GM19438 (cell line): ENCODE measurements at regions not wholly inside any gene's neighbourhood (a gene's known extent, or its start where the extent isn't known, plus 50 kb on each side); places are given as distances from the start of the nearest gene placed in this dataset.
"Not testable (repeated sequence)": the region's sequence is repeated elsewhere in the genome, so short reads cannot be mapped to it uniquely, and the experiment has no call there.

Source experiments
- ATAC-seq: cut with Tn5 transposase; IDR thresholded peaks from one replicate; pipeline ENCODE4 v1.9.1; 2021; ENCODE audit warnings: low read depth; ENCODE audit not compliant: unreplicated experiment

DNA sequence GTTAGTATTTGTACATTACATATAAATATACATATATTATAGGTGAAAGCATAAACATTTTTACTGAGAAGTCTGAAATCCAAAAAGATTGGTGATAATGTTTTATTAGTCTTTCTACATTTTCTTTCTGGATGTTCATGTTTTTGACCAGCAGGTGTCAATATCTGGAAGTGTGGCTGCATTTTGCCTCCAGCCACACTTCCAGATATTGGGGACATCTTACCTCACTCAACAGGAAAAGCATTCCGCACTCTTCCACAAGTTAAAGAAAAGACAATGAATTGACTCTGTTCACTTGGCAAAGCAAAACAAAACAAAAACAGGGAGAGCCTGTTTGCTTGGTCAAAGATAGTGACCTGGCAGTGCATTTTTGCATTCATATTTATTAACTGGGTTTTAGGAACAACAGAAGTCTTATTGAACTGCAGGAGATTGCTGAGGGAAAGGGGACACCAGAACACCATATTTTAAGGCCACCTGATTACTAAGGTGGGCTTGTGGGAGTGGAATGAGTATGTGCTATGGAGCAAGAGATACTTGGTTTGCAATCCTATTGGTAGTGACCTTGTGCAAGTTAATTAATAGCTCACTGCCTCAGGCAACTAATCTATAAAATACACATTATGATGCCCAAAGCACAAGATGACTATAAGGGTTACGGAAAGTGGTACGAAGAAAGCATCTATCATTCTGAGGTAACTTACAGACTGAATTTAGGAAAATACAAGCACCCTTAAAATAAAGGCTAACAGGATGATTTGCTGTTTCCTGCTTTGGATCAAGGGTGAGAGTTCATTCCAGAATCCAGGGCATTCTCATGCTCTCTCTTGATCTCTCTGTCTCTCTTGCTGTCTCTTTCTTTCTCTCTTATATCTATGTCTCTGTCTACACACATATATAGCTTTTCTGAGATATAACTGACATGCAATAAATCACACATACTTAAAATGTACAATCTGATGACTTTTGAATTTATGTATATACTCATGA is 389.9 kb upstream of the EMCN start:
- ATAC-seq: no peak

DNA sequence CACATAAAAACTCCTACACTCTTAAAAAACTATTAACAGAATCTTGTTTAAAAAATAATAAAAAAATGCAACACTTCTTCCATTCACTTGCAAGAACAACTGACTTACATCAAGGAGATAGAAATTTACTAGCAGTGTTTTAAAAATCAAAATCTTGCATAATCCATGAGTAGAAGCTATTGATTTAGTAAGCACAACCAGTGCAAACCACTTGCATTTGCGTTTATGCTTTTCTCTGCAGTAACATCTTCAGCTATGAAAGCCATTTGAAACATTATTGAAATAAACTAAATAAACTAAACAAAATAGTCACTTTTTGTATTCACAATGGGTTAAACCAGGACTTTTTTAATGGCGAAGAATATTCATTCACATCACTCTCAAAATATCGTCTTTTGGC is 389.2 kb upstream of the EMCN start:
- ATAC-seq: no peak

GRCh38 chr4:100900945-100901344 is 383.1 kb upstream of the EMCN start:
- not testable (repeated sequence) for ATAC-seq

DNA sequence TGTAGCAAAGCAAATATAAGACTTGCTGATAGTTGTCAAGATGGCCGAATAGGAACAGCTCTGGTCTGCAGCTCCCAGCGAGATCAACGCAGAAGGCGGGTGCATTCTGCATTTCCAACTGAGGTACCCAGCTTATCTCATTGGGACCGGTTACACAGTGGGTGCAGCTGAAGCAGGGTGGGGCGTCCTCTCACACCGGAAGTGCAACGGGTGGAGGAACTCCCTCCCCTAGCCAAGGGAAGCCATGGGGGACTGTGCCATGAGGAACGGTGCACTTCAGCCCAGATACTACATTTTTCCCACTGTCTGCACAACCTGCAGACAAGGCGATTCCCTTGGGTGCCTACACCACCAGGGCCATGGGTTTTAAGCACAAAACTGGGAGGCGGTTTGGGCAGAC is 382.3 kb upstream of the EMCN start:
- ATAC-seq: no peak

DNA sequence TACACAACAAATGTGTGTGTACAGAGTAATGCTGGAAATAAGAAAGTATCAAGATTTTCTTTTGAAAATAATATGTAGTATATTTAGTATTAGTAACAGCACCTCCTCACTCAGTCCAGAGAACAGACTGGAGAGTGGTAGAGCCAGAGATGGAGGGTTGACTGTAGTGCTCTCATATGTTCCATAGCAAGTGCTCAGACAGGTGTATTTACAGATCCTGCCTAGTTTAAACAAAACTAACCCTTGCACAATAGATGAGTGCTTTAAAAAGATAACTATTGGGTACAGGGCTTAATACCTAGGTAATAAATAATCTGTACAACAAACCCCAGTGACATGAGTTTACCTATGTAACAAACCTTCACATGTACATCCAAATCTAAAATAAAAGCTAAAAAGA is 381.0 kb upstream of the EMCN start:
- ATAC-seq: no peak

- peak; percentile 91 for ATAC-seq
Observed at GRCh38 chr4:100895556-100896197, 377.9 kb upstream of the EMCN start.

DNA sequence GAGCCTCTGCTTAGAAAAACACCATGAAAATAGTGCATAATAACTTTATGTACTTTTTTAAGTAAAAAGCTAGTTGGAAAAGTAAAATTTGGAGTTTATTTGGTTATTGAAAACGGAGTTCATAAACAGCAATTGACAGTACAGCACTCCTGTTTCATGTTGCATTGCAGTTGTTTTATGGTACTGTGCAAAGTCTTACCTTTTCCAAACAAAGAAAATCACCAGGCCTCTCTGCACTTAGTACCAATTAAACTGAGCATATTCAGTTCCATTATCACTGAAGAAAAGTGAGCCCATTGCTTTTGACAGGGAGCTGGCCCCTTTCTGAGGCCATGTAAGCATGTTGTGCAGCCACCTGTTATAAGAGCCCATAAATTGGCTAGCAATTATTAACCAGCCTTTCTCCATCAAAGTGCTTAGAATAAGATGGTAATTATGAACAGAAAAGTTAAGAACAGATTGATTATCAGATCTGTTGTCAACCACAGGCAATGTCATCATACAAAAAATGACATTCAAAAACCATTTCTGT is 376.6 kb upstream of the EMCN start:
- ATAC-seq: no peak

DNA sequence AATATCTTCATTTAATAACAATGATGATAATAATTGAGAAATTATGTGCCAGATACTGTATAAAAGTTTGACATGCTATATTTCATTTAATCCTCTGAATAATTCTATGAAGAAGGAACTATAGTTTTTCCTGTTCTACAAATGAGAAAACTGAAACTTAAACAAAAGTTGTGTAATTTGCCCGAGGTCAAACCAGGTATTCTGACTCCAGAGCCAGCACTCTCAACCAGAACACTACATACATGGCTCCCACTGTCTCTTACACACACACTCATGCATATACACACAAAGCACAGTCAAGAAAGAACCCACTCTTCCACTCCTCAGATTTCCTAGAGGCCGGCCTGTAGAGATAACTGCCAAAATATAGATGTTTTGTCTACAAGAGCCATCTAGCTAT is 374.0 kb upstream of the EMCN start:
- ATAC-seq: no peak

- ATAC-seq: no peak
Observed at GRCh38 chr4:100889898-100890297, 372.1 kb upstream of the EMCN start.

- ATAC-seq: no peak
Observed at GRCh38 chr4:100889401-100889800, 371.6 kb upstream of the EMCN start.

- ATAC-seq: no peak
Observed at GRCh38 chr4:100882661-100883060, 364.8 kb upstream of the EMCN start.

DNA sequence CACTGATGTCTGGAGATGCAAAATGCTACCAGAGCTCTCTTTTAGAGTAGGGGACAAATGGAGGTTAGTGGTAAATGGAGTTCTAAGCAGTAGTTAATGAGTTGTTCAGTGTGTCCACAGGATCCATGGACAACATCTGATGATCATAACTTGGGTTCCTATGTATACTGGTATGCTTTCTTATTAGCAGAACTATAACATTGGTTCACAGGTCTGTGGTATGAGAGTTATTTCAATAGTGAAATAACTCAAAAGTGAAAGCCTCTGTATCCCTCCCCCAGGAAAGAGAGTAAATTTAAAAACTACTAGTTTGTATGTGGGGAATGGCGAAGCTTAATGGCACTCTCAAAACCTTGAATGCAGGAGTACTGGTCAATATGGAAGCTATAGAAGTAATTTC is 363.5 kb upstream of the EMCN start:
- ATAC-seq: no peak

DNA sequence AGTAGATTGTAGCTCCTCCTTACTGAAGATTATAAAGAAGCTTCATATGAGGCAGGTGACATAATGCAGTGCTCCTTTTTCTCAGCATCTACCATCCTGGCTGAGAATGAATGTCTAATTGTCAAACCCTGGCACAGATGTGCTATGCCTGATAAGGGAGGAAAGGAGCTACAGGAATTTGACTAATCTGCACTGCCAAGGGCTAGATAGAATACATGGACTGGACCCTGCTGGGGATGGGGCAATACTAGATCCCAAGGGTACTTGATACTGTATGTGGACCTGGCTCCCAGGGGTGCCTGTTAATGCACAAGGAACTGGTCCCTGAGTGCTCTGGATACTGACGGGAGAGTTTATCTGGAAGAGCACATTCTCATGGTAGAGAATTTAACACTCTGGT is 362.2 kb upstream of the EMCN start:
- ATAC-seq: no peak

GRCh38 chr4:100879471-100879870 is 361.6 kb upstream of the EMCN start:
- ATAC-seq: no peak

DNA sequence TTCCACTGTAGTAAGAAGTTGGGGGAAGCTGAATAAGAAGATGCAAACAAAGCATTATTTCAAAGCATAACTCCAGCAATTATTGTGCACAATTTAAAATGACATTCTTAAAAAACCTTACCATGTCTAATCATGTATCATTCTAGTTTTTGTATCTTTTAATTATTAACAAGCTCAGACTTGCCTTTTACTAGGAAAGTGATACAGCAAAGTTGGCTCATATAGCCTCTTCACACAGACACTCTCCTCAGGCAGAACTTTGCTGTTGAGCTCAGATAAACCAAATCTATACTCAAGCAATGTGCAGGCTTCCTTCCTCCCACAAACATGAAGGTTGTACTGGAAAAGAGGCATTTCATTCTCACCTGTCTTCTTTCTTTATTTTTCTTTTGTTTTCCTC is 358.7 kb upstream of the EMCN start:
- no peak for ATAC-seq

- ATAC-seq: no peak
Observed at GRCh38 chr4:100875296-100876068, 357.7 kb upstream of the EMCN start.

DNA sequence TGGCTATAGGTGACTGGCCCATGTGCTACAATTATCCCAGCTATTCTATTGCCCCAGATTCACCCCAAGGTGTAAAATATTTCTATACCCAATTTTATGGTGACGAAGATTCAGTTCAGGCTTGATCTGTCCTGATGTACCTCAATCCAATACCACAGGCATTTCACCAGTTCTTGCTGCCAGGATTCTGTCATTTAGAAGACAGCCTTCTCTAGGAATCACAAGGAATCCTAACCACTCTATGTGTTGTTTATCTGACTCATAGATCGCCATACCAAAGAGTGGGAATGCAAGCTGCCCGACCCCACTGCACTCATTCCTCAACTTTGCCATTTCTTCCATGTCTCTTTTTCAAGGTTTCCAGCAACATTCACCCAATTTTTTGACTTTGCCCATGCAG is 355.0 kb upstream of the EMCN start:
- no peak for ATAC-seq

- ATAC-seq: no peak
Observed at GRCh38 chr4:100870940-100871772, 353.3 kb upstream of the EMCN start.

DNA sequence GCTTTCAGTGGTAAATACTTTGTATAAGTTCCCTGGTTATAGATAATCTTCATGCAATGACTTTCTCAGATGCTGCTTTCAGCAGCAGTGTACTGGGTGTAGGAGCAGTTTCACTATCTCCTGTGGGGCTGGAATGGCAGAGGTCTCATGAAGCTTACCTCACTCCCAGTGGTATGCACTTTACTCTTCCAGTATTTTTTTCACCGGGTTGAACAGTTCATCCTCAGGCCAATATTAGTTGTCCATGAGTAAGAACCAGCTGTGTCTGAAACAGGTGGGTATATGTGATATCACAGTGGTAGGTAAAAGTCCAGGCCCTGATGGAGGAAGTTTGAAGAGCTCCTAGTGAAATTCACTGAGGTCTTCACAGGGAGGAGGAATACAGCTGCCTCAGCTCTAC is 351.5 kb upstream of the EMCN start:
- ATAC-seq: no peak

DNA sequence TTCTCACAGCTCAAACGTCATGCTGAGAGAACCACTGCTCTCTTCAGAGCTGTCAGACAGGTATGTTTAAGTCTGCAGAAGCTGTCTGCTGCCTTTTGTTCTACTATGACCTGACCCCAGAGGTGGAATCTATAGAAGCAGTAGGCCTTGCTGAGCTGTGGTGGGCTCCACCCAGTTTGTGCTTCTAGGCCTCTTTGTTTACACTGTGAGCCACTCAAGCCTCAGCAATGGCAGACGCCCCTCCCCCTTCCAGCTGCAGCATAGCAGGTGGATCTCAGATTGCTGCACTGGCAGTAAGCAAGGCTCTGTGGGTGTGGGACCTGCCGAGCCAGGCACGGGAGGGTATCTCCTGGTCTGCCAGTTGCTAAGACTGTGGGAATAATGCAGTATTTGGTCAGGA is 350.5 kb upstream of the EMCN start:
- ATAC-seq: not testable (repeated sequence)
